Gastrocnemius medialis (tissue), 4 donors: ENCODE measurements at regions not wholly inside any gene's neighbourhood (a gene's known extent, or its start where the extent isn't known, plus 50 kb on each side); places are given as distances from the start of the nearest gene placed in this dataset.

Source experiments
- POLR2A ChIP-seq, 2 donors: fragments of 450-650 bp; IDR thresholded peaks; one replicate each; pipeline ENCODE4 v1.6.1; 2017; ENCODE audit warnings: antibody characterized with exemption in 2 of 2, mild to moderate bottlenecking in 2 of 2, moderate library complexity in 2 of 2
- TF ChIP-seq, protein P1 (sequence below), 5 experiments: fragments of 450-650 bp in 3 of 5; fragments of 200-600 bp in 2 of 5; sonication (generic) in 2 of 5; IDR thresholded peaks in 4 of 5; conservative IDR thresholded peaks in 1 of 5; 1 replicate in 4 of 5; 2 replicates in 1 of 5; pipeline ENCODE4 v1.5.1; 2016 to 2019; ENCODE audit warnings: antibody characterized with exemption in 5 of 5, mild to moderate bottlenecking in 3 of 5, moderate library complexity in 3 of 5

DNA sequence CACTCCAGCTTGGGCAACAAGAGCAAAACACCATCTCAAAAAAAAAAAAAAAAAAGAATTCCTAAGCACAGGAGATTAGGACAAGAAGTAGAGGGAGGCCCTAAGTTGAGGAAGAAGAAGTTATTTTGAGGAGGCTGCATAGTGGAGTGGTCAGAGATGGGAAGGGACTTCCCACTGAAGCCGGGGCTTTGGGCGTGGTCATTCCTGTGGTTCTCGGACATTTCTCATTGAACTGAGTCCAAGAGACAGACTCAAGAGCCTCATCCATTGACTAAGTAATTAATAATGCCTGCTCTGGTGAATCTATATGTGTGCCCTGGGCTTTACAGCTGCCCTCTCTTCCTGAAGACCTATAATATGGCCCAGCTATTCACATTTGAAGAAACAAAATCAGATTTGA, 53.2 kb upstream of the FTH1 start:
- TF ChIP-seq, protein P1, sequence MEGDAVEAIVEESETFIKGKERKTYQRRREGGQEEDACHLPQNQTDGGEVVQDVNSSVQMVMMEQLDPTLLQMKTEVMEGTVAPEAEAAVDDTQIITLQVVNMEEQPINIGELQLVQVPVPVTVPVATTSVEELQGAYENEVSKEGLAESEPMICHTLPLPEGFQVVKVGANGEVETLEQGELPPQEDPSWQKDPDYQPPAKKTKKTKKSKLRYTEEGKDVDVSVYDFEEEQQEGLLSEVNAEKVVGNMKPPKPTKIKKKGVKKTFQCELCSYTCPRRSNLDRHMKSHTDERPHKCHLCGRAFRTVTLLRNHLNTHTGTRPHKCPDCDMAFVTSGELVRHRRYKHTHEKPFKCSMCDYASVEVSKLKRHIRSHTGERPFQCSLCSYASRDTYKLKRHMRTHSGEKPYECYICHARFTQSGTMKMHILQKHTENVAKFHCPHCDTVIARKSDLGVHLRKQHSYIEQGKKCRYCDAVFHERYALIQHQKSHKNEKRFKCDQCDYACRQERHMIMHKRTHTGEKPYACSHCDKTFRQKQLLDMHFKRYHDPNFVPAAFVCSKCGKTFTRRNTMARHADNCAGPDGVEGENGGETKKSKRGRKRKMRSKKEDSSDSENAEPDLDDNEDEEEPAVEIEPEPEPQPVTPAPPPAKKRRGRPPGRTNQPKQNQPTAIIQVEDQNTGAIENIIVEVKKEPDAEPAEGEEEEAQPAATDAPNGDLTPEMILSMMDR (IDR thresholded peaks at IDR 0.05 in 4 of 5, conservative IDR thresholded peaks at IDR 0.05 in 1 of 5) = no peak
- no peak for TF ChIP-seq POLR2A (IDR thresholded peaks at IDR 0.05)
